HCT116 (cell line): ENCODE measurements at regions not wholly inside any gene's neighbourhood (a gene's known extent, or its start where the extent isn't known, plus 50 kb on each side); places are given as distances from the start of the nearest gene placed in this dataset.
"Not testable (repeated sequence)": the region's sequence is repeated elsewhere in the genome, so short reads cannot be mapped to it uniquely, and the experiment has no call there.

ENCODE experiments used
- ATAC-seq: fragments of 200-7000 bp; cut with Tn5 transposase; 2 replicates; pipeline ENCODE4 v1.9.1; 2020; ENCODE audit warnings: mild to moderate bottlenecking, moderate library complexity
- BruUV-seq: library from RNA; stranded (reverse); fragments of 400-500 nt; replicated peaks from 2 replicates; lab custom pipeline; 2021; lab: Mats Ljungman, UMichigan
- CTCF ChIA-PET: fragments of 300-600 bp; sonication (Branson Sonifier 250); formaldehyde crosslinking; loops from one replicate; lab custom pipeline; 2021; ENCODE audit warnings: antibody characterized with exemption; lab: Charles Lee
- POLR2A ChIA-PET: fragments of 300-600, 350-600 bp; sonication (Branson Sonifier 250); formaldehyde crosslinking; loops from one replicate; lab custom pipeline; 2021; ENCODE audit warnings: antibody characterized with exemption; lab: Charles Lee
- RAD21 ChIA-PET, 2 experiments: fragments of 300-600 bp; sonication (Branson Sonifier 250); formaldehyde crosslinking; loops; one replicate each; lab custom pipeline; 2023; ENCODE audit warnings: low total read pairs in 2 of 2; ENCODE audit not compliant: uncharacterized antibody in 2 of 2, unreplicated experiment in 2 of 2, low non-redundant PET in 1 of 2; lab: Charles Lee
- DNase-seq: peaks from one replicate; pipeline ENCODE4 v3.0.0-alpha.2; 2010; ENCODE audit warnings: low read depth, low spot score
- H2AFZ ChIP-seq: fragments of 200-600 bp; shearing (Covaris generic), sonication (generic); 2 replicates; pipeline ENCODE4 v1.6.1; 2017; ENCODE audit warnings: low read depth, mixed run types, mixed read lengths, antibody characterized with exemption, low read length; ENCODE audit not compliant: poor library complexity, severe bottlenecking
- H3K27ac ChIP-seq: 2 replicates; pipeline ENCODE4 v1.5.1; 2012; ENCODE audit warnings: low read depth, low read length
- H3K27me3 ChIP-seq: fragments of 200-600 bp; sonication (generic); 2 replicates; pipeline ENCODE4 v1.6.1; 2016; ENCODE audit warnings: mixed run types, low read length, mixed read lengths; ENCODE audit not compliant: insufficient read depth
- H3K36me3 ChIP-seq, 2 experiments: fragments of 200-500 bp in 1 of 2; fragments of 200-600 bp in 1 of 2; sonication (Bioruptor generic) in 1 of 2; sonication (generic) in 1 of 2; 2 replicates each; pipeline versions ENCODE4 v1.5.1 to v1.6.1; 2014 to 2016; ENCODE audit warnings: low read length in 2 of 2, inconsistent platforms in 1 of 2, mixed read lengths in 1 of 2, mixed run types in 1 of 2; ENCODE audit not compliant: insufficient read depth in 2 of 2, control insufficient read depth in 1 of 2
- H3K4me1 ChIP-seq, 2 experiments: fragments of 200-600 bp in 1 of 2; sonication (generic) in 1 of 2; 2 replicates each; pipeline versions ENCODE4 v1.5.1 to v1.6.1; 2012 to 2017; ENCODE audit warnings: low read length in 2 of 2, inconsistent platforms in 1 of 2, mild to moderate bottlenecking in 1 of 2, mixed read lengths in 1 of 2, mixed run types in 1 of 2, moderate library complexity in 1 of 2; ENCODE audit not compliant: insufficient read depth in 2 of 2, control insufficient read depth in 1 of 2
- H3K4me2 ChIP-seq: fragments of 200-600 bp; sonication (generic); 2 replicates; pipeline ENCODE4 v1.6.1; 2017; ENCODE audit warnings: mixed run types, low read length, mixed read lengths
- H3K4me3 ChIP-seq, 2 experiments: fragments of 200-600 bp in 1 of 2; sonication (generic) in 1 of 2; replicated peaks in 1 of 2; 2 replicates each; pipeline ENCODE4 v1.5.1; 2011 to 2016; ENCODE audit warnings: low read length in 2 of 2, control low read depth in 1 of 2, low read depth in 1 of 2, mild to moderate bottlenecking in 1 of 2, mixed read lengths in 1 of 2, mixed run types in 1 of 2
- H3K79me2 ChIP-seq: fragments of 200-600 bp; sonication (generic); 2 replicates; pipeline ENCODE4 v1.6.1; 2017; ENCODE audit warnings: mild to moderate bottlenecking, mixed run types, low read length, moderate library complexity, mixed read lengths; ENCODE audit not compliant: insufficient read depth
- H3K9ac ChIP-seq: fragments of 200-600 bp; sonication (generic); 2 replicates; pipeline ENCODE4 v1.6.1; 2016; ENCODE audit warnings: low read length, mixed read lengths
- H3K9me2 ChIP-seq: fragments of 200-600 bp; sonication (generic), shearing (Covaris generic); 2 replicates; pipeline ENCODE4 v1.6.1; 2017; ENCODE audit warnings: mixed run types, mild to moderate bottlenecking, moderate library complexity; ENCODE audit not compliant: insufficient read depth
- H3K9me3 ChIP-seq, 2 experiments: fragments of 200-500 bp in 1 of 2; fragments of 200-600 bp in 1 of 2; sonication (Bioruptor generic) in 1 of 2; sonication (generic) in 1 of 2; 2 replicates each; pipeline ENCODE4 v1.6.1; 2014 to 2017; ENCODE audit warnings: low read length in 2 of 2, mixed read lengths in 2 of 2, inconsistent platforms in 1 of 2, low read depth in 1 of 2, mild to moderate bottlenecking in 1 of 2, mixed run types in 1 of 2, moderate library complexity in 1 of 2; ENCODE audit not compliant: control insufficient read depth in 1 of 2, insufficient read depth in 1 of 2
- H4K20me1 ChIP-seq: fragments of 200-600 bp; sonication (generic), shearing (Covaris generic); 2 replicates; pipeline ENCODE4 v1.6.1; 2017; ENCODE audit warnings: mixed run types, mild to moderate bottlenecking, moderate library complexity; ENCODE audit not compliant: insufficient read depth
- intact Hi-C: fragments of 100-400 bp; cut with micrococcal nuclease; formaldehyde crosslinking; loops from 2 replicates; pipeline ENCODE4 v1.10.0; 2022

DNA sequence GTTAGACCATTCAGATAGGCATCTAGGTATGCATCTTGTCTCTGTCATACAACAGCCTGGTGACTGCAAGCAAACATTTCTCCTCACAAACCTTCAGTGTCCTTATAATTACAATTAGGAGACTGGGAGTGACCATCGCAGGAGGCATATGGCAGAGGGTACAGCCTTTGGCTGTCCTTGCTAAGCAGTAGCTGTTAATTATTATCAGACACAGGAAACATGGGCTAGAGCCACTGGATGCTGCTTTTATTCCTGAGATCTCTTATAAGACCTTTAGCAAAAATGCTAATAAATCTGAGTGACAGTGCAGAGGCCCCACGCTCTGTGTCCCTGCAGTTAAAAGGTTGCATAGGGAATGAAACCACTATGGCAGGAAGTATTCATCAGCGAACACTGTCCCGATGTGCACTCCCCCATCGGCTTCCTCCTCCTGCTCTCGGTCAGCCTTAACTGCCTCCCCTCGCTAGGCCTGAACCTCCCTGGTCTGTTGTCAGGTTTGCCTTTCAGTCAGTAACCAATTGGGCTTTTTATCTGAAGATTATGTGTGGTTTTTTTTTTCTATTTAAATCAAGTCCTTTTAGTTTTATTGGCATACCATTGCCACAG lies 92.2 kb downstream of the ARHGAP11B start:
- DNase-seq, H3K9me2 ChIP-seq, RAD21 ChIA-PET, POLR2A ChIA-PET, H3K79me2 ChIP-seq, H3K4me3 ChIP-seq, intact Hi-C loops, H3K4me1 ChIP-seq, BruUV-seq, H3K27ac ChIP-seq, H3K4me2 ChIP-seq, H3K27me3 ChIP-seq, H3K36me3 ChIP-seq, H2AFZ ChIP-seq, ATAC-seq, H3K9ac ChIP-seq, H3K9me3 ChIP-seq, CTCF ChIA-PET, H4K20me1 ChIP-seq: not testable (repeated sequence)

DNA sequence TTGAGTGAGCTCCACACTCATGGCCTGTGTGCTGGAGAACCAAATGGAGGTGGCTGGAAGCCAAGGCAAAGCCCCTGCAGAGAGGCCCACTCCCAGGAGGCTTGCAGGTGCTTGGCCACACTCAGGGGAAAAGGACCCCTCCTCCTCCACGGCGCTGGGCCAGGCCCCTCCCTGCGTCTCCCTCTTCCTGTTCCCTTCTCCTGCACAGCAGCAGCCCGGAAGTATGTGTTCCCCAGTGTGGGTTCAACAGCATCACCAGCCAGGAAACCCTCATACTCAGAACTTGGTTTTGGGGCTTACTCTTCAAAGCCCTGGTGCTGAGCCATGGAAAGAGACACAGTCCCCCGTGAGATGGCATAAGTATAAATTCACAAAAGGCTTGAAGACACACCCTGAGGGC lies 93.4 kb downstream of the ARHGAP11B start:
- H3K27ac ChIP-seq, H3K27me3 ChIP-seq, CTCF ChIA-PET, H3K4me3 ChIP-seq, POLR2A ChIA-PET, ATAC-seq, intact Hi-C loops, H3K9me3 ChIP-seq, H3K4me1 ChIP-seq, DNase-seq, H3K9ac ChIP-seq, H3K36me3 ChIP-seq, H2AFZ ChIP-seq, H3K9me2 ChIP-seq, H4K20me1 ChIP-seq, H3K4me2 ChIP-seq, H3K79me2 ChIP-seq, RAD21 ChIA-PET, BruUV-seq: not testable (repeated sequence)

DNA sequence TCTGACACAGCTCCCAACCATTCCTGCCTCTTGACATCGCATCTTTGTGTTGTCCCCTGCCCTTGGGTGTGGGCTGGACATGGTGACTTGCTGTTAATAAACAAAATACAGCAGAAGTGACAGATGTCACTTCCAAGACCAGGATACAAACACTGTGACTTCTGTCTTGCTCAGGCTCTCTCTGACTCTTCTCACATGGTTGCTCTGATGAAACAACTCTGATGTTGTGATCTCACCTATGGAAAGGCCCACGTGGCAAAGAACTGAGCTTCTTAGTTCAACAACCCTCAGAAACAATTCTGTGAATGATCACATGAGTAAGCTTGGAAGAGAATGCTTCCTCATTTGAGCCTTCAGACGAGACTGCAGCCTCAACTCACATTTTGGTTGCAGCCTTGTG lies 94.9 kb downstream of the ARHGAP11B start:
- RAD21 ChIA-PET, H3K4me1 ChIP-seq, H2AFZ ChIP-seq, H3K27ac ChIP-seq, H3K9ac ChIP-seq, H3K27me3 ChIP-seq, POLR2A ChIA-PET, H3K4me3 ChIP-seq, H3K79me2 ChIP-seq, H3K4me2 ChIP-seq, H3K9me2 ChIP-seq, H3K9me3 ChIP-seq, CTCF ChIA-PET, DNase-seq, H3K36me3 ChIP-seq, BruUV-seq, intact Hi-C loops, H4K20me1 ChIP-seq, ATAC-seq: not testable (repeated sequence)

DNA sequence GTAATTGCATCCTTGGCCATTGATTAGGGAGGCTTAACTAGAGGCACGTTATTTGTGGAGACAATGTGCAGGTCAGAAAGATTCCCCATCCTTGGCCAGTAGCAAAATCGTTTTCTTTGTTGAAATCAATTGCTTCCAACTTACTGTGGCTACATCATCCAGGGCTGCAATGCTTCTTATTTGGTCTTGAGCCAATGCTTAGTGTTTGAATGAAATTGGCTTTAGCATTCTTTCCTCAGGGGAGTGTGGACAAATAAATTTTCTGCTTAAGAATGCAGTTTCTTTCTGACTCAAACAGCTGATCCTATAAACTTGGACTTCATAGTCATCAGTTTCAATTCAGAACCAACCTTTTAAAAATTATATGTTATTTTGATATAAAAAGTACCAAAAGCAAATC lies 95.6 kb downstream of the ARHGAP11B start:
- H3K9me3 ChIP-seq, CTCF ChIA-PET, H3K9ac ChIP-seq, RAD21 ChIA-PET, intact Hi-C loops, H3K4me1 ChIP-seq, BruUV-seq, H3K4me2 ChIP-seq, H2AFZ ChIP-seq, POLR2A ChIA-PET, DNase-seq, H3K36me3 ChIP-seq, H3K9me2 ChIP-seq, H3K27ac ChIP-seq, H4K20me1 ChIP-seq, ATAC-seq, H3K79me2 ChIP-seq, H3K4me3 ChIP-seq, H3K27me3 ChIP-seq: not testable (repeated sequence)
